Keratinocyte (primary cell): ENCODE measurements at regions not wholly inside any gene's neighbourhood (a gene's known extent, or its start where the extent isn't known, plus 50 kb on each side); places are given as distances from the start of the nearest gene placed in this dataset.

Source experiments
- DNase-seq: peaks from one replicate; pipeline ENCODE4 v3.0.0-alpha.2; 2011; ENCODE audit warnings: low read depth, missing footprints, low spot score
- FAIRE-seq: peaks from 2 replicates; lab custom pipeline; 2011; peaks lifted over from hg19 to GRCh38; lab: Jason Lieb, UNC
- H2AFZ ChIP-seq: 2 replicates; pipeline ENCODE4 v1.6.0; 2012; ENCODE audit warnings: low read length, control low read depth, inconsistent platforms; ENCODE audit not compliant: control insufficient read depth
- H3K27ac ChIP-seq: 2 replicates; pipeline ENCODE4 v1.5.1; 2011; ENCODE audit warnings: low read length; ENCODE audit not compliant: control insufficient read depth, insufficient read depth
- H3K27me3 ChIP-seq: 3 replicates; pipeline ENCODE4 v1.6.0; 2011; ENCODE audit warnings: low read length; ENCODE audit not compliant: control insufficient read depth, insufficient read depth; ENCODE audit errors: extremely low read depth
- H3K36me3 ChIP-seq, 2 experiments: 2 replicates in 1 of 2; 3 replicates in 1 of 2; pipeline ENCODE4 v1.5.1; 2011; ENCODE audit warnings: low read length in 2 of 2, mild to moderate bottlenecking in 1 of 2; ENCODE audit not compliant: control insufficient read depth in 2 of 2, insufficient read depth in 2 of 2; ENCODE audit errors: extremely low read depth in 1 of 2
- H3K4me1 ChIP-seq: 3 replicates; pipeline ENCODE4 v1.5.1; 2011; ENCODE audit warnings: low read length; ENCODE audit not compliant: control insufficient read depth, insufficient read depth; ENCODE audit errors: extremely low read depth
- H3K4me2 ChIP-seq: 3 replicates; pipeline ENCODE4 v1.6.0; 2011; ENCODE audit warnings: low read depth, low read length; ENCODE audit not compliant: control insufficient read depth, insufficient read depth; ENCODE audit errors: extremely low read depth
- H3K4me3 ChIP-seq, 3 experiments: fragments of 200-600 bp in 1 of 3; sonication (generic) in 1 of 3; 2 replicates in 2 of 3; 3 replicates in 1 of 3; pipeline ENCODE4 v1.5.1; 2011 to 2016; ENCODE audit warnings: low read length in 3 of 3, mild to moderate bottlenecking in 3 of 3, control low read depth in 2 of 3, inconsistent platforms in 1 of 3, low read depth in 1 of 3, mixed read lengths in 1 of 3, mixed run types in 1 of 3, moderate library complexity in 1 of 3; ENCODE audit not compliant: control insufficient read depth in 2 of 3, insufficient read depth in 2 of 3; ENCODE audit errors: extremely low read depth in 1 of 3
- H3K79me2 ChIP-seq: 2 replicates; pipeline ENCODE4 v1.6.0; 2012; ENCODE audit warnings: low read length; ENCODE audit not compliant: control insufficient read depth, insufficient read depth
- H3K9ac ChIP-seq: 3 replicates; pipeline ENCODE4 v1.6.0; 2011; ENCODE audit warnings: low read length; ENCODE audit not compliant: control insufficient read depth, insufficient read depth; ENCODE audit errors: extremely low read depth
- H3K9me1 ChIP-seq: 3 replicates; pipeline ENCODE4 v1.6.0; 2011; ENCODE audit warnings: low read length; ENCODE audit not compliant: control insufficient read depth, insufficient read depth; ENCODE audit errors: extremely low read depth
- H3K9me3 ChIP-seq: 2 replicates; pipeline ENCODE4 v1.5.1; 2012; ENCODE audit warnings: low read depth, low read length; ENCODE audit not compliant: control insufficient read depth
- H4K20me1 ChIP-seq: 3 replicates; pipeline ENCODE4 v1.6.0; 2011; ENCODE audit warnings: low read length; ENCODE audit not compliant: control insufficient read depth, insufficient read depth; ENCODE audit errors: extremely low read depth
- CTCF ChIP-seq, 3 experiments: IDR thresholded peaks in 1 of 3; conservative IDR thresholded peaks in 1 of 3; optimal IDR thresholded peaks in 1 of 3; 2 replicates in 2 of 3; 3 replicates in 1 of 3; pipeline versions ENCODE3 to v1.5.1; 2011; ENCODE audit warnings: low read length in 3 of 3, mild to moderate bottlenecking in 3 of 3, moderate library complexity in 2 of 3, control low read depth in 1 of 3, inconsistent platforms in 1 of 3; ENCODE audit not compliant: insufficient read depth in 2 of 3; ENCODE audit errors: extremely low read depth in 1 of 3
- EZH2 ChIP-seq: IDR thresholded peaks from one replicate; pipeline ENCODE4 v1.6.1; 2012; ENCODE audit warnings: inconsistent platforms, mild to moderate bottlenecking, low read length, moderate library complexity
- dilution Hi-C: fragments of 300-500 bp; cut with MboI; formaldehyde crosslinking; loops from one replicate; pipeline ENCODE4 v1.7.0; 2020; ENCODE audit warnings: low sequenced_read_pairs; ENCODE audit not compliant: extremely low pct_ligation_motif_present

GRCh38 chr3:154549391-154549790 is 119.4 kb upstream of the GPR149 start:
- H3K36me3 ChIP-seq: no peaks in the 10 kb centered on the region
- no peak overlapping the region for H3K4me2 ChIP-seq
- H3K9me1 ChIP-seq: no peaks in the 10 kb centered on the region
- DNase-seq (no peak), FAIRE-seq (no peak)
- H3K4me1 ChIP-seq: no peaks in the 10 kb centered on the region
- TF ChIP-seq EZH2: no peak
- no peak for TF ChIP-seq CTCF (optimal IDR thresholded peaks at IDR 0.05 in 1 of 3, IDR thresholded peaks at IDR 0.05 in 1 of 3, conservative IDR thresholded peaks at IDR 0.05 in 1 of 3; ENCODE audit: extremely low read depth in 1 of 3, insufficient read depth in 2 of 3, low read length in 3 of 3)
- no peak overlapping the region for H2AFZ ChIP-seq
- no peak overlapping the region for H3K9ac ChIP-seq
- H4K20me1 ChIP-seq: no peaks in the 10 kb centered on the region
- no peaks in the 10 kb centered on the region for H3K79me2 ChIP-seq
- H3K4me3 ChIP-seq: no peak overlapping the region
- dilution Hi-C loops: no loop called here
- no peaks in the 10 kb centered on the region for H3K27me3 ChIP-seq
- H3K9me3 ChIP-seq: no peaks in the 10 kb centered on the region
- no peak overlapping the region for H3K27ac ChIP-seq

- dilution Hi-C loops: no loop called here
- no peak for DNase-seq
- no peak overlapping the region for H3K9ac ChIP-seq
- no peaks in the 10 kb centered on the region for H3K9me3 ChIP-seq
- H3K27me3 ChIP-seq: no peaks in the 10 kb centered on the region
- H3K4me3 ChIP-seq: no peak overlapping the region
- no peaks in the 10 kb centered on the region for H3K79me2 ChIP-seq
- H3K4me1 ChIP-seq: no peaks in the 10 kb centered on the region
- TF ChIP-seq CTCF (optimal IDR thresholded peaks at IDR 0.05 in 1 of 3, IDR thresholded peaks at IDR 0.05 in 1 of 3, conservative IDR thresholded peaks at IDR 0.05 in 1 of 3; ENCODE audit: extremely low read depth in 1 of 3, insufficient read depth in 2 of 3, low read length in 3 of 3) (no peak), EZH2 (no peak)
- FAIRE-seq: peak; percentile 5
- no peak overlapping the region for H3K27ac ChIP-seq
- no peaks in the 10 kb centered on the region for H4K20me1 ChIP-seq
- no peak overlapping the region for H3K4me2 ChIP-seq
- H3K9me1 ChIP-seq: no peaks in the 10 kb centered on the region
- no peak overlapping the region for H2AFZ ChIP-seq
- no peaks in the 10 kb centered on the region for H3K36me3 ChIP-seq
Observed at GRCh38 chr3:154548341-154548740, 118.4 kb upstream of the GPR149 start.
